Uterus (tissue), 3 donors: ENCODE measurements at regions not wholly inside any gene's neighbourhood (a gene's known extent, or its start where the extent isn't known, plus 50 kb on each side); places are given as distances from the start of the nearest gene placed in this dataset.
"Not testable (repeated sequence)": the region's sequence is repeated elsewhere in the genome, so short reads cannot be mapped to it uniquely, and the experiment has no call there.

ENCODE experiments used
- DNase-seq, 2 donors: peaks; one replicate each; pipeline ENCODE4 v3.0.0-alpha.2; 2019 to 2020
- H3K27ac ChIP-seq, 2 donors: fragments of 200-600 bp; sonication (generic); 1 replicate in 1 of 2; 2 replicates in 1 of 2; pipeline ENCODE4 v1.5.1; 2016 to 2018
- H3K27me3 ChIP-seq, 2 donors: fragments of 200-600 bp; sonication (generic); one replicate each; pipeline ENCODE4 v1.5.1; 2018 to 2019; ENCODE audit warnings: control low read depth in 1 of 2
- H3K36me3 ChIP-seq, 2 donors: fragments of 200-600 bp; sonication (generic); one replicate each; pipeline ENCODE4 v1.5.1; 2019; ENCODE audit warnings: control low read depth in 1 of 2
- H3K4me1 ChIP-seq, 2 donors: fragments of 200-600 bp; sonication (generic); one replicate each; pipeline ENCODE4 v1.5.1; 2018 to 2019; ENCODE audit warnings: control low read depth in 1 of 2
- H3K4me3 ChIP-seq, 2 donors: fragments of 200-600 bp; sonication (generic); 1 replicate in 1 of 2; 2 replicates in 1 of 2; pipeline ENCODE4 v1.5.1; 2018 to 2019; ENCODE audit warnings: mild to moderate bottlenecking in 1 of 2
- H3K9me3 ChIP-seq, 2 donors: fragments of 200-600 bp; sonication (generic); one replicate each; pipeline ENCODE4 v1.5.1; 2019; ENCODE audit warnings: control low read depth in 1 of 2
- CTCF ChIP-seq, 4 experiments: fragments of 200-600 bp in 2 of 4; fragments of 450-650 bp in 2 of 4; sonication (generic) in 2 of 4; IDR thresholded peaks; one replicate each; pipeline ENCODE4 v1.5.1; 2016 to 2019; ENCODE audit warnings: antibody characterized with exemption in 4 of 4, mild to moderate bottlenecking in 2 of 4, moderate library complexity in 1 of 4
- POLR2A ChIP-seq, 2 donors: fragments of 450-650 bp; IDR thresholded peaks; one replicate each; pipeline ENCODE4 v1.6.1; 2016; ENCODE audit warnings: antibody characterized with exemption in 2 of 2, mild to moderate bottlenecking in 1 of 2, moderate library complexity in 1 of 2
- intact Hi-C: fragments of 100-400 bp; cut with DNase I; formaldehyde crosslinking; loops from one replicate; pipeline ENCODE4 v1.15.1; 2023; ENCODE audit warnings: low total_unique reads
- donor health status: DM: yes; HTN: yes; CAD: no.

- Histone ChIP-seq H3K9me3 (no peaks in the 10 kb centered on the region), H3K4me1 (no peaks in the 10 kb centered on the region), H3K4me3 (no peak overlapping the region), H3K27ac (no peak overlapping the region), H3K36me3 (no peaks in the 10 kb centered on the region), H3K27me3 (no peaks in the 10 kb centered on the region)
- no peak for TF ChIP-seq CTCF (IDR thresholded peaks at IDR 0.05)
- no peak for TF ChIP-seq POLR2A (IDR thresholded peaks at IDR 0.05)
- intact Hi-C loops, result no loop called here
- DNase-seq, result no peak
Observed at GRCh38 chr13:84097148-84097547, 214.9 kb upstream of the SLITRK1 start.

GRCh38 chr13:84096216-84096615 is 213.9 kb upstream of the SLITRK1 start:
- DNase-seq, result no peak
- no peak overlapping the region for H3K27ac ChIP-seq
- intact Hi-C loops, result no loop called here

GRCh38 chr13:84088996-84089395 is 206.7 kb upstream of the SLITRK1 start:
- no peaks in the 10 kb centered on the region for H3K4me1 ChIP-seq
- TF ChIP-seq POLR2A (IDR thresholded peaks at IDR 0.05), result no peak
- no peak for TF ChIP-seq CTCF (IDR thresholded peaks at IDR 0.05)
- H3K4me3 ChIP-seq, result no peak overlapping the region
- no peak for DNase-seq
- no peaks in the 10 kb centered on the region for H3K27me3 ChIP-seq
- H3K27ac ChIP-seq, result no peak overlapping the region
- no peaks in the 10 kb centered on the region for H3K9me3 ChIP-seq
- intact Hi-C loops, result no loop called here
- H3K36me3 ChIP-seq, result no peaks in the 10 kb centered on the region

More at GRCh38 chr13:84096216-84096615, 213.9 kb upstream of the SLITRK1 start:
- Histone ChIP-seq H3K4me1 (no peaks in the 10 kb centered on the region), H3K27me3 (no peaks in the 10 kb centered on the region), H3K36me3 (no peaks in the 10 kb centered on the region), H3K9me3 (no peaks in the 10 kb centered on the region), H3K4me3 (no peak overlapping the region)
- TF ChIP-seq POLR2A (IDR thresholded peaks at IDR 0.05) (no peak), CTCF (IDR thresholded peaks at IDR 0.05) (no peak)

GRCh38 chr13:84086847-84087162 is 204.5 kb upstream of the SLITRK1 start:
- TF ChIP-seq CTCF (IDR thresholded peaks at IDR 0.05) (no peak), POLR2A (IDR thresholded peaks at IDR 0.05) (no peak)
- Histone ChIP-seq H3K4me1 (no peaks in the 10 kb centered on the region), H3K27ac (no peak overlapping the region), H3K27me3 (no peaks in the 10 kb centered on the region), H3K36me3 (no peaks in the 10 kb centered on the region), H3K4me3 (no peak overlapping the region), H3K9me3 (no peaks in the 10 kb centered on the region)
- intact Hi-C loops, result no loop called here
- DNase-seq, result no peak

- H3K9me3 ChIP-seq, intact Hi-C loops, H3K36me3 ChIP-seq, H3K4me1 ChIP-seq, DNase-seq, H3K4me3 ChIP-seq, H3K27ac ChIP-seq, H3K27me3 ChIP-seq: not testable (repeated sequence)
Observed at GRCh38 chr13:84086098-84086846, 204.0 kb upstream of the SLITRK1 start.

GRCh38 chr13:84082462-84082861 is 200.2 kb upstream of the SLITRK1 start:
- Histone ChIP-seq H3K4me1 (no peaks in the 10 kb centered on the region), H3K27ac (no peak overlapping the region), H3K27me3 (no peaks in the 10 kb centered on the region), H3K9me3 (no peaks in the 10 kb centered on the region), H3K4me3 (no peak overlapping the region), H3K36me3 (no peaks in the 10 kb centered on the region)
- intact Hi-C loops, result no loop called here
- TF ChIP-seq CTCF (IDR thresholded peaks at IDR 0.05), result no peak
- no peak for TF ChIP-seq POLR2A (IDR thresholded peaks at IDR 0.05)
- no peak for DNase-seq
